SH-SY5Y (cell line): ENCODE measurements at regions not wholly inside any gene's neighbourhood (a gene's known extent, or its start where the extent isn't known, plus 50 kb on each side); places are given as distances from the start of the nearest gene placed in this dataset.

Source experiments
- GATA2 ChIP-seq: IDR thresholded peaks from 2 replicates; pipeline ENCODE4 v1.6.1; 2011; ENCODE audit warnings: mild to moderate bottlenecking, low read depth, low read length
- GATA3 ChIP-seq: IDR thresholded peaks from 2 replicates; pipeline ENCODE4 v1.6.1; 2011; ENCODE audit warnings: low read depth, mild to moderate bottlenecking, low read length, moderate library complexity

GRCh38 chr11:127108838-127109237 lies 108.3 kb upstream of the KIRREL3 start:
- TF ChIP-seq GATA3: no peak
- no peak for TF ChIP-seq GATA2
